DND-41 (cell line): ENCODE measurements at regions not wholly inside any gene's neighbourhood (a gene's known extent, or its start where the extent isn't known, plus 50 kb on each side); places are given as distances from the start of the nearest gene placed in this dataset.

Experiments
- ATAC-seq: fragments of 200-7000 bp; cut with Tn5 transposase; 3 replicates; pipeline ENCODE4 v1.9.1; 2021; ENCODE audit warnings: low read depth; ENCODE audit not compliant: insufficient read depth
- DNase-seq: peaks from one replicate; pipeline ENCODE4 v3.0.0-alpha.2; 2020
- H2AFZ ChIP-seq: 2 replicates; pipeline ENCODE4 v1.6.0; 2012; ENCODE audit warnings: low read depth, low read length
- H3K27ac ChIP-seq: 2 replicates; pipeline ENCODE4 v1.5.1; 2012; ENCODE audit warnings: low read length, inconsistent platforms
- H3K27me3 ChIP-seq: fragments of 200-600 bp; sonication (generic); 2 replicates; pipeline ENCODE4 v1.6.0; 2012; ENCODE audit warnings: low read length, mild to moderate bottlenecking, inconsistent platforms; ENCODE audit not compliant: insufficient read depth, poor library complexity
- H3K36me3 ChIP-seq: 2 replicates; pipeline ENCODE4 v1.5.1; 2012; ENCODE audit warnings: low read length, inconsistent platforms; ENCODE audit not compliant: insufficient read depth
- H3K4me1 ChIP-seq: 2 replicates; pipeline ENCODE4 v1.5.1; 2012; ENCODE audit warnings: mild to moderate bottlenecking, low read length; ENCODE audit not compliant: insufficient read depth
- H3K4me2 ChIP-seq: 2 replicates; pipeline ENCODE4 v1.6.0; 2012; ENCODE audit warnings: mild to moderate bottlenecking, moderate library complexity, low read length, inconsistent platforms; ENCODE audit not compliant: insufficient read depth
- H3K4me3 ChIP-seq, 2 experiments: fragments of 200-600 bp in 1 of 2; shearing (Covaris generic) in 1 of 2; 2 replicates each; pipeline ENCODE4 v1.5.1; 2012 to 2016; ENCODE audit warnings: inconsistent platforms in 2 of 2, low read length in 2 of 2, mild to moderate bottlenecking in 2 of 2, low read depth in 1 of 2, moderate library complexity in 1 of 2
- H3K79me2 ChIP-seq: 2 replicates; pipeline ENCODE4 v1.6.0; 2012; ENCODE audit warnings: low read length, inconsistent platforms; ENCODE audit not compliant: insufficient read depth
- H3K9ac ChIP-seq: 2 replicates; pipeline ENCODE4 v1.6.0; 2012; ENCODE audit warnings: low read depth, mild to moderate bottlenecking, inconsistent platforms, low read length, moderate library complexity
- H3K9me3 ChIP-seq: 2 replicates; pipeline ENCODE4 v1.5.1; 2012; ENCODE audit warnings: low read length, moderate library complexity, mild to moderate bottlenecking, inconsistent platforms; ENCODE audit not compliant: insufficient read depth, severe bottlenecking
- H4K20me1 ChIP-seq: 2 replicates; pipeline ENCODE4 v1.6.0; 2012; ENCODE audit warnings: low read length; ENCODE audit not compliant: insufficient read depth
- CTCF ChIP-seq: IDR thresholded peaks from 2 replicates; pipeline ENCODE4 v1.5.1; 2012; ENCODE audit warnings: borderline replicate concordance, low read length, moderate library complexity, mild to moderate bottlenecking; ENCODE audit not compliant: poor library complexity, severe bottlenecking; ENCODE audit errors: extremely low read depth
- EZH2 ChIP-seq: IDR thresholded peaks from 3 replicates; pipeline ENCODE4 v1.6.1; 2012; ENCODE audit warnings: borderline replicate concordance, low read depth, mild to moderate bottlenecking, moderate library complexity, low read length, inconsistent platforms; ENCODE audit not compliant: severe bottlenecking

- peak overlapping the region; percentile 20; the same call in 1 of the 2 replicates for H3K4me2 ChIP-seq
- ATAC-seq: peak; percentile 58
- TF ChIP-seq CTCF (no peak), EZH2 (no peak)
Measured at GRCh38 chr5:3954633-3955032, 359.0 kb downstream of the IRX1 start.

GRCh38 chr5:3957658-3958057 lies 362.0 kb downstream of the IRX1 start:
- no peaks in the 10 kb centered on the region for H3K27me3 ChIP-seq
- no peaks in the 10 kb centered on the region for H3K79me2 ChIP-seq
- peaks cover 36% of the 10 kb centered on the region for H3K4me1 ChIP-seq
- no peak overlapping the region for H3K9ac ChIP-seq
- no peak overlapping the region for H2AFZ ChIP-seq
- H3K27ac ChIP-seq: no peak overlapping the region
- no peaks in the 10 kb centered on the region for H4K20me1 ChIP-seq
- ATAC-seq (no peak), DNase-seq (no peak)
- H3K4me2 ChIP-seq: no peak overlapping the region
- no peak for TF ChIP-seq EZH2
- TF ChIP-seq CTCF: no peak
- no peak overlapping the region for H3K4me3 ChIP-seq
- no peaks in the 10 kb centered on the region for H3K36me3 ChIP-seq
- H3K9me3 ChIP-seq: no peaks in the 10 kb centered on the region

More at GRCh38 chr5:3954633-3955032, 359.0 kb downstream of the IRX1 start:
- H2AFZ ChIP-seq: 0 out of 2 replicates have a peak overlapping the region, but pooled peaks have one; percentile 23
- H3K27me3 ChIP-seq: no peaks in the 10 kb centered on the region
- DNase-seq: peak; percentile 56
- H3K36me3 ChIP-seq: no peaks in the 10 kb centered on the region
- H3K9me3 ChIP-seq: peaks cover 4% of the 10 kb centered on the region
- H3K4me3 ChIP-seq: no peak overlapping the region
- peak overlapping the region; percentile 17 for H3K9ac ChIP-seq
- H3K4me1 ChIP-seq: peaks cover 30% of the 10 kb centered on the region
- no peaks in the 10 kb centered on the region for H3K79me2 ChIP-seq
- peak overlapping the region; percentile 93 for H3K27ac ChIP-seq
- no peaks in the 10 kb centered on the region for H4K20me1 ChIP-seq

GRCh38 chr5:3958389-3958788 lies 362.8 kb downstream of the IRX1 start:
- Histone ChIP-seq H3K27me3 (no peaks in the 10 kb centered on the region), H3K4me2 (no peak overlapping the region), H3K9me3 (no peaks in the 10 kb centered on the region), H2AFZ (no peak overlapping the region), H3K36me3 (no peaks in the 10 kb centered on the region), H3K79me2 (no peaks in the 10 kb centered on the region), H3K9ac (no peak overlapping the region), H4K20me1 (no peaks in the 10 kb centered on the region), H3K4me3 (no peak overlapping the region), H3K4me1 (peaks cover 36% of the 10 kb centered on the region), H3K27ac (peak overlapping the region; percentile 16)
- DNase-seq: no peak
- TF ChIP-seq EZH2 (no peak), CTCF (no peak)
- no peak for ATAC-seq

- Histone ChIP-seq H3K4me1 (peaks cover 34% of the 10 kb centered on the region), H2AFZ (no peak overlapping the region), H4K20me1 (no peaks in the 10 kb centered on the region), H3K36me3 (no peaks in the 10 kb centered on the region), H3K9me3 (peaks cover 3% of the 10 kb centered on the region), H3K27ac (peak overlapping the region; percentile 80; the same call in 1 of the 2 replicates), H3K9ac (no peak overlapping the region), H3K4me3 (no peak overlapping the region), H3K27me3 (no peaks in the 10 kb centered on the region), H3K79me2 (no peaks in the 10 kb centered on the region), H3K4me2 (no peak overlapping the region)
- TF ChIP-seq EZH2 (no peak), CTCF (no peak)
- ATAC-seq (no peak), DNase-seq (no peak)
Measured at GRCh38 chr5:3962113-3962512, 366.5 kb downstream of the IRX1 start.
